OCI-LY3 (cell line): ENCODE measurements at regions not wholly inside any gene's neighbourhood (a gene's known extent, or its start where the extent isn't known, plus 50 kb on each side); places are given as distances from the start of the nearest gene placed in this dataset.

Experiments
- H2AFZ ChIP-seq: fragments of 200-600, 300-600 bp; shearing (Covaris generic); 2 replicates; pipeline ENCODE4 v1.6.0; 2014; ENCODE audit warnings: antibody characterized with exemption, low read depth, low read length
- H3K27ac ChIP-seq: fragments of 200-600, 300-600 bp; sonication (generic); 2 replicates; pipeline ENCODE4 v1.5.1; 2014; ENCODE audit warnings: mild to moderate bottlenecking, low read length, moderate library complexity, mixed read lengths
- H3K27me3 ChIP-seq: fragments of 200-600, 300-600 bp; sonication (generic); 2 replicates; pipeline ENCODE4 v1.6.1; 2014; ENCODE audit warnings: low read depth, low read length, mixed read lengths
- H3K36me3 ChIP-seq: fragments of 200-600, 300-600 bp; sonication (generic); replicated peaks from 2 replicates; pipeline ENCODE3; 2014; ENCODE audit warnings: low read depth, low read length, mixed read lengths
- H3K4me1 ChIP-seq: fragments of 300-600, 200-600 bp; sonication (generic); 2 replicates; pipeline ENCODE4 v1.6.1; 2014; ENCODE audit warnings: low read length, mixed read lengths
- H3K4me2 ChIP-seq: fragments of 200-600, 300-600 bp; sonication (generic); 2 replicates; pipeline ENCODE4 v1.6.1; 2014; ENCODE audit warnings: low read length, mixed read lengths
- H3K4me3 ChIP-seq: fragments of 300-600, 200-600 bp; sonication (generic); 2 replicates; pipeline ENCODE4 v1.5.1; 2014; ENCODE audit warnings: antibody characterized with exemption, mild to moderate bottlenecking, low read length, moderate library complexity
- H3K79me2 ChIP-seq: fragments of 300-600, 200-600 bp; shearing (Covaris generic); 2 replicates; pipeline ENCODE4 v1.6.1; 2014; ENCODE audit warnings: mild to moderate bottlenecking, low read length, mixed read lengths
- H3K9ac ChIP-seq: fragments of 300-600, 200-600 bp; shearing (Covaris generic); 2 replicates; pipeline ENCODE4 v1.6.0; 2014; ENCODE audit warnings: mild to moderate bottlenecking, low read length, moderate library complexity
- H3K9me3 ChIP-seq: fragments of 200-600, 300-600 bp; shearing (Covaris generic); 2 replicates; pipeline ENCODE4 v1.6.1; 2014; ENCODE audit warnings: low read length, mixed read lengths; ENCODE audit not compliant: insufficient read depth
- H4K20me1 ChIP-seq: fragments of 200-600, 300-600 bp; sonication (generic); 2 replicates; pipeline ENCODE4 v1.6.1; 2016; ENCODE audit warnings: low read length, mixed read lengths; ENCODE audit not compliant: insufficient read depth
- CTCF ChIP-seq: fragments of 200-600, 300-600 bp; sonication (generic); IDR thresholded peaks from 2 replicates; pipeline ENCODE4 v1.5.1; 2014; ENCODE audit warnings: antibody characterized with exemption, low read length, low read depth
- EZH2phosphoT487 ChIP-seq: fragments of 200-600 bp; shearing (Covaris generic); IDR thresholded peaks from 2 replicates; pipeline ENCODE4 v1.6.1; 2018; ENCODE audit warnings: antibody characterized with exemption, mixed run types, low read depth

- Histone ChIP-seq H3K36me3 (no peaks in the 10 kb centered on the region), H3K9me3 (no peaks in the 10 kb centered on the region), H3K4me1 (no peaks in the 10 kb centered on the region), H3K4me2 (no peak overlapping the region), H4K20me1 (no peaks in the 10 kb centered on the region), H3K4me3 (no peak overlapping the region), H2AFZ (no peak overlapping the region), H3K27me3 (no peaks in the 10 kb centered on the region), H3K9ac (no peak overlapping the region), H3K27ac (no peak overlapping the region), H3K79me2 (no peaks in the 10 kb centered on the region)
- TF ChIP-seq EZH2phosphoT487 (no peak), CTCF (no peak)
These were observed 132.7 kb upstream of the MID1 start for GRCh38 chrX:10753116-10753515.

GRCh38 chrX:10754445-10754844 is 134.1 kb upstream of the MID1 start:
- H3K27ac ChIP-seq, result no peak overlapping the region
- no peak overlapping the region for H3K4me2 ChIP-seq
- no peak overlapping the region for H3K9ac ChIP-seq
- TF ChIP-seq EZH2phosphoT487 (no peak), CTCF (no peak)
- no peak overlapping the region for H3K4me3 ChIP-seq
- H4K20me1 ChIP-seq, result no peaks in the 10 kb centered on the region
- H2AFZ ChIP-seq, result no peak overlapping the region
- no peaks in the 10 kb centered on the region for H3K79me2 ChIP-seq
- no peaks in the 10 kb centered on the region for H3K4me1 ChIP-seq
- H3K27me3 ChIP-seq, result no peaks in the 10 kb centered on the region
- H3K36me3 ChIP-seq, result no peaks in the 10 kb centered on the region
- no peaks in the 10 kb centered on the region for H3K9me3 ChIP-seq

- Histone ChIP-seq H3K4me1 (no peaks in the 10 kb centered on the region), H2AFZ (no peak overlapping the region), H3K27ac (no peak overlapping the region), H3K79me2 (no peaks in the 10 kb centered on the region), H3K36me3 (no peaks in the 10 kb centered on the region), H3K4me3 (no peak overlapping the region), H4K20me1 (no peaks in the 10 kb centered on the region), H3K9me3 (no peaks in the 10 kb centered on the region), H3K27me3 (no peaks in the 10 kb centered on the region), H3K4me2 (no peak overlapping the region), H3K9ac (no peak overlapping the region)
- TF ChIP-seq EZH2phosphoT487, result no peak
- TF ChIP-seq CTCF, result no peak
These were observed 135.3 kb upstream of the MID1 start for GRCh38 chrX:10755439-10756334.

GRCh38 chrX:10756441-10756840 is 136.1 kb upstream of the MID1 start:
- Histone ChIP-seq H3K27ac (no peak overlapping the region), H3K9me3 (no peaks in the 10 kb centered on the region), H3K79me2 (no peaks in the 10 kb centered on the region), H3K4me2 (no peak overlapping the region), H4K20me1 (no peaks in the 10 kb centered on the region), H3K36me3 (no peaks in the 10 kb centered on the region), H3K4me3 (no peak overlapping the region), H3K27me3 (no peaks in the 10 kb centered on the region), H2AFZ (no peak overlapping the region), H3K4me1 (no peaks in the 10 kb centered on the region), H3K9ac (no peak overlapping the region)
- no peak for TF ChIP-seq CTCF
- no peak for TF ChIP-seq EZH2phosphoT487
